PFSK-1 (cell line): ENCODE measurements at regions not wholly inside any gene's neighbourhood (a gene's known extent, or its start where the extent isn't known, plus 50 kb on each side); places are given as distances from the start of the nearest gene placed in this dataset.

Experiments
- FOXP2 ChIP-seq: optimal IDR thresholded peaks from 2 replicates; pipeline ENCODE3; 2011; ENCODE audit warnings: borderline replicate concordance, control low read depth, inconsistent platforms; ENCODE audit not compliant: insufficient read depth; ENCODE audit errors: extremely low read length, extremely low read depth
- POLR2AphosphoS5 ChIP-seq: IDR thresholded peaks from 2 replicates; pipeline ENCODE4 v1.6.1; 2012; ENCODE audit warnings: low read depth, mild to moderate bottlenecking, control low read depth, low read length, moderate library complexity
- REST ChIP-seq, 2 experiments: IDR thresholded peaks; 2 replicates each; pipeline versions ENCODE4 v1.6.1 to v1.8.0; 2011 to 2012; ENCODE audit warnings: low read depth in 2 of 2, low read length in 2 of 2, control low read depth in 1 of 2, inconsistent platforms in 1 of 2, mild to moderate bottlenecking in 1 of 2, moderate library complexity in 1 of 2; ENCODE audit not compliant: insufficient read depth in 1 of 2
- SIN3A ChIP-seq: IDR thresholded peaks from 2 replicates; pipeline ENCODE4 v1.6.1; 2012; ENCODE audit warnings: mild to moderate bottlenecking, low read length, moderate library complexity, borderline replicate concordance; ENCODE audit not compliant: insufficient read depth
- TAF1 ChIP-seq: IDR thresholded peaks from 2 replicates; pipeline ENCODE4 v1.6.1; 2012; ENCODE audit warnings: low read length, control low read depth, borderline replicate concordance; ENCODE audit not compliant: insufficient read depth

GRCh38 chr13:104318121-104318520 is 1251.9 kb upstream of the SLC10A2 start:
- TF ChIP-seq FOXP2 (no peak), TAF1 (no peak), POLR2AphosphoS5 (no peak), SIN3A (no peak), REST (IDR thresholded peaks at IDR 0.05; ENCODE audit: insufficient read depth in 1 of 2, low read depth in 2 of 2, low read length in 2 of 2) (no peak)

GRCh38 chr13:104315606-104316005 is 1249.4 kb upstream of the SLC10A2 start:
- no peak for TF ChIP-seq FOXP2

GRCh38 chr13:104314926-104315535 is 1248.8 kb upstream of the SLC10A2 start:
- no peak for TF ChIP-seq REST (IDR thresholded peaks at IDR 0.05; ENCODE audit: insufficient read depth in 1 of 2, low read depth in 2 of 2, low read length in 2 of 2)
- no peak for TF ChIP-seq SIN3A
- TF ChIP-seq FOXP2, result no peak
- TF ChIP-seq TAF1, result no peak
- no peak for TF ChIP-seq POLR2AphosphoS5

GRCh38 chr13:104314321-104314720 is 1248.1 kb upstream of the SLC10A2 start:
- no peak for TF ChIP-seq FOXP2
- no peak for TF ChIP-seq REST (IDR thresholded peaks at IDR 0.05; ENCODE audit: insufficient read depth in 1 of 2, low read depth in 2 of 2, low read length in 2 of 2)
- TF ChIP-seq SIN3A, result no peak
- TF ChIP-seq TAF1, result no peak
- no peak for TF ChIP-seq POLR2AphosphoS5

GRCh38 chr13:104310861-104311260 is 1244.6 kb upstream of the SLC10A2 start:
- TF ChIP-seq SIN3A (no peak), POLR2AphosphoS5 (no peak), TAF1 (no peak), REST (IDR thresholded peaks at IDR 0.05; ENCODE audit: insufficient read depth in 1 of 2, low read depth in 2 of 2, low read length in 2 of 2) (no peak), FOXP2 (no peak)
